Smooth muscle cell (in vitro differentiated cells): ENCODE measurements at regions not wholly inside any gene's neighbourhood (a gene's known extent, or its start where the extent isn't known, plus 50 kb on each side); places are given as distances from the start of the nearest gene placed in this dataset.
A peak's percentile ranks its signal among the peaks of the same experiment; 100 is the strongest.

Experiments
- DNase-seq: peaks from one replicate; lab custom pipeline; 2025; ENCODE audit not compliant: unreplicated experiment; lab: John Stamatoyannopoulos, UW
- H2AFZ ChIP-seq: fragments of 200-600 bp; sonication (generic); 2 replicates; pipeline ENCODE4 v1.6.0; 2016; ENCODE audit warnings: antibody characterized with exemption, low read depth, mild to moderate bottlenecking
- H3F3A ChIP-seq: fragments of 200-600 bp; sonication (generic); 2 replicates; pipeline ENCODE4 v1.6.0; 2017; ENCODE audit warnings: antibody characterized with exemption, low read depth
- H3K27ac ChIP-seq: fragments of 200-600 bp; sonication (generic); 2 replicates; pipeline ENCODE4 v1.5.1; 2016; ENCODE audit warnings: low read depth, mild to moderate bottlenecking
- H3K27me3 ChIP-seq: fragments of 200-600 bp; sonication (generic); 2 replicates; pipeline ENCODE4 v1.6.1; 2016; ENCODE audit warnings: low read depth, mild to moderate bottlenecking
- H3K36me3 ChIP-seq: fragments of 200-600 bp; sonication (generic); 2 replicates; pipeline ENCODE4 v1.5.1; 2016; ENCODE audit warnings: low read depth
- H3K4me1 ChIP-seq: fragments of 200-600 bp; sonication (generic); 2 replicates; pipeline ENCODE4 v1.5.1; 2016; ENCODE audit warnings: low read depth
- H3K4me2 ChIP-seq: fragments of 200-600 bp; sonication (generic); 2 replicates; pipeline ENCODE4 v1.6.0; 2016; ENCODE audit warnings: mild to moderate bottlenecking
- H3K4me3 ChIP-seq: fragments of 200-600 bp; sonication (generic); 2 replicates; pipeline ENCODE4 v1.5.1; 2016; ENCODE audit warnings: mild to moderate bottlenecking
- H3K79me2 ChIP-seq: fragments of 200-600 bp; sonication (generic); 2 replicates; pipeline ENCODE4 v1.6.0; 2016; ENCODE audit warnings: low read depth, mild to moderate bottlenecking
- H3K9ac ChIP-seq: fragments of 200-600 bp; sonication (generic); 2 replicates; pipeline ENCODE4 v1.6.0; 2016; ENCODE audit warnings: low read depth
- H3K9me3 ChIP-seq: fragments of 200-600 bp; sonication (generic); replicated peaks from 2 replicates; pipeline ENCODE4 v1.5.1; 2016; ENCODE audit warnings: low read depth
- H4K20me1 ChIP-seq: fragments of 200-600 bp; sonication (generic); 2 replicates; pipeline ENCODE4 v1.6.0; 2016; ENCODE audit warnings: low read depth
- CTCF ChIP-seq: fragments of 200-600 bp; sonication (generic); IDR thresholded peaks from 2 replicates; pipeline ENCODE4 v1.5.1; 2017; ENCODE audit warnings: borderline replicate concordance, mild to moderate bottlenecking, antibody characterized with exemption; ENCODE audit not compliant: insufficient read depth, poor library complexity, severe bottlenecking
- WGBS: methylation state at CpG from one replicate; pipeline ENCODE4 v1.1.7; 2016; ENCODE audit warnings: low lambda C conversion rate; 5-methylcytosine and 5-hydroxymethylcytosine counted together

DNA sequence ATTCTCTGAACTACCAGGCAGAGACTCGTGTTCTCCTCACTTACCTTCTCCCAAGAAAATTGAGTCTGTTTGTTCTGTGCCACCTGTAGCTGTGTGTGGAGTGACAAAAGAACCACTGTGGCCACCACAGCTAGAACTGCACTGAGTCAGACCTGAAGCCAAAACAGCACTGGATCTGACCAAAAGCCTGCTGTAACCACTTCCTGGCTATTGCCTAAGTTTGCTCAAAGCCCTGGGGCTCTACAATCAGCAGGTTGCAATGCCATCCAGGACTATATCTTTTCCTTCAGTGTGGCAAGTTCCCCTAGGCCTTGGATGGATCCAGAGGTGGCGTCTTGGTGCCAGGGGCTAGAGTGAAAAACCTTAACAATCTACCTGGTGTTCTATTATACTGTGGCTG lies 449.1 kb downstream of the FAM133A start:
- H3K4me3 ChIP-seq: no peak overlapping the region
- H4K20me1 ChIP-seq: no peaks in the 10 kb centered on the region
- H3K9ac ChIP-seq: no peak overlapping the region
- no peaks in the 10 kb centered on the region for H3K4me1 ChIP-seq
- no peaks in the 10 kb centered on the region for H3K27me3 ChIP-seq
- no peaks in the 10 kb centered on the region for H3K79me2 ChIP-seq
- no peaks in the 10 kb centered on the region for H3K36me3 ChIP-seq
- DNase-seq: no peak
- H3K4me2 ChIP-seq: no peak overlapping the region
- no peaks in the 10 kb centered on the region for H3K9me3 ChIP-seq
- no peak overlapping the region for H3K27ac ChIP-seq
- no peak overlapping the region for H2AFZ ChIP-seq
- 91% methylated on average over 2 of the region's 2 CpGs for WGBS
- no peak for TF ChIP-seq CTCF
- no peaks in the 10 kb centered on the region for H3F3A ChIP-seq

DNA sequence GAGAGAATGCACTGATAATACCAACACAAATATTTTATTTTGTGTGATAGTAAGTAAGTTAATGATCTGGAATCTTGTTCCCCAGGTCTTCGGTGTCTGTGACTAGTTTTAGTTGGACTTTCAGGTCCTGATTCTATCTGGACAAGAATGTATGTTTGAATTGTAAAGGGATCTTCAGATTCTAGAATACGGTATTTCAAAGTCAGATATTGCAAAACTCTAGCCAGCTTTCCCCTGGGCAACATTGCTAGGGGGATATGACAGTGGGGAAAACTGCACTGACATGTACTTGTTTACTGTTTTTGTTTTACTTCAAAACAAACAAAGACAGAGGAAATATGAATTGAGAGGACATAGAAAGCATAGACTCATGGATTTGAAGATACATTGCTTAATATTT lies 489.0 kb downstream of the FAM133A start:
- no peaks in the 10 kb centered on the region for H3F3A ChIP-seq
- no peak overlapping the region for H3K4me2 ChIP-seq
- H3K9ac ChIP-seq: no peak overlapping the region
- H2AFZ ChIP-seq: no peak overlapping the region
- no peaks in the 10 kb centered on the region for H3K79me2 ChIP-seq
- no peak overlapping the region for H3K27ac ChIP-seq
- no peak overlapping the region for H3K4me3 ChIP-seq
- no peaks in the 10 kb centered on the region for H3K9me3 ChIP-seq
- 88% methylated on average over 2 of the region's 2 CpGs for WGBS
- no peaks in the 10 kb centered on the region for H4K20me1 ChIP-seq
- H3K27me3 ChIP-seq: no peaks in the 10 kb centered on the region
- no peaks in the 10 kb centered on the region for H3K4me1 ChIP-seq
- H3K36me3 ChIP-seq: no peaks in the 10 kb centered on the region
- no peak for DNase-seq
- TF ChIP-seq CTCF: no peak

GRCh38 chrX:94178145-94178788 lies 504.3 kb downstream of the FAM133A start:
- Histone ChIP-seq H3K4me2 (peak overlapping the region; percentile 82), H3K79me2 (no peaks in the 10 kb centered on the region), H3K9me3 (no peaks in the 10 kb centered on the region), H3K27me3 (no peaks in the 10 kb centered on the region), H3F3A (peaks cover 4% of the 10 kb centered on the region), H3K4me1 (peaks cover 7% of the 10 kb centered on the region), H4K20me1 (no peaks in the 10 kb centered on the region), H3K36me3 (no peaks in the 10 kb centered on the region), H3K9ac (peak overlapping the region; percentile 55), H3K27ac (peak overlapping the region; percentile 96), H3K4me3 (peak overlapping the region; percentile 25), H2AFZ (peak overlapping the region; percentile 87)
- DNase-seq: peak; percentile 2
- 23% methylated on average over 9 of the region's 9 CpGs for WGBS
- TF ChIP-seq CTCF: no peak

- 53% methylated on average over 7 of the region's 7 CpGs for WGBS
- no peaks in the 10 kb centered on the region for H3K27me3 ChIP-seq
- no peaks in the 10 kb centered on the region for H3F3A ChIP-seq
- no peaks in the 10 kb centered on the region for H3K79me2 ChIP-seq
- no peak overlapping the region for H3K4me3 ChIP-seq
- no peak overlapping the region for H2AFZ ChIP-seq
- no peak overlapping the region for H3K9ac ChIP-seq
- no peaks in the 10 kb centered on the region for H3K4me1 ChIP-seq
- no peak overlapping the region for H3K27ac ChIP-seq
- no peak for DNase-seq
- H3K9me3 ChIP-seq: no peaks in the 10 kb centered on the region
- H4K20me1 ChIP-seq: no peaks in the 10 kb centered on the region
- no peaks in the 10 kb centered on the region for H3K36me3 ChIP-seq
- TF ChIP-seq CTCF: no peak
- H3K4me2 ChIP-seq: peak overlapping the region; percentile 49
These were observed 530.5 kb downstream of the FAM133A start for GRCh38 chrX:94204524-94204923.
